NCI-H146 treated with DMSO at 0.1 percent for 48 hours (cell line): ENCODE measurements at regions not wholly inside any gene's neighbourhood (a gene's known extent, or its start where the extent isn't known, plus 50 kb on each side); places are given as distances from the start of the nearest gene placed in this dataset.

Experiments
- DNase-seq: peaks from one replicate; lab custom pipeline; 2025; ENCODE audit not compliant: unreplicated experiment; lab: John Stamatoyannopoulos, UW

- no peak for DNase-seq
Observed at GRCh38 chr12:61846765-61847164, 413.4 kb upstream of the USP15 start.

- DNase-seq: no peak
Observed at GRCh38 chr12:61848893-61849292, 411.3 kb upstream of the USP15 start.

- DNase-seq: no peak
Observed at GRCh38 chr12:61853945-61854344, 406.3 kb upstream of the USP15 start.

GRCh38 chr12:61854902-61855301, 405.3 kb upstream of the USP15 start:
- DNase-seq: no peak

GRCh38 chr12:61857968-61858367, 402.2 kb upstream of the USP15 start:
- no peak for DNase-seq

- DNase-seq: no peak
Observed at GRCh38 chr12:61860451-61860850, 399.8 kb upstream of the USP15 start.

- DNase-seq: no peak
Observed at GRCh38 chr12:61862986-61863385, 397.2 kb upstream of the USP15 start.

GRCh38 chr12:61863811-61864210, 396.4 kb upstream of the USP15 start:
- no peak for DNase-seq

- no peak for DNase-seq
Observed at GRCh38 chr12:61869796-61870195, 390.4 kb upstream of the USP15 start.

GRCh38 chr12:61870658-61871484, 389.3 kb upstream of the USP15 start:
- DNase-seq: no peak

GRCh38 chr12:61871485-61871810, 388.8 kb upstream of the USP15 start:
- DNase-seq: no peak

GRCh38 chr12:61879229-61879628, 381.0 kb upstream of the USP15 start:
- no peak for DNase-seq

GRCh38 chr12:61880186-61880585, 380.0 kb upstream of the USP15 start:
- no peak for DNase-seq

- no peak for DNase-seq
Observed at GRCh38 chr12:61891632-61892031, 368.6 kb upstream of the USP15 start.

GRCh38 chr12:61894168-61894567, 366.0 kb upstream of the USP15 start:
- no peak for DNase-seq

- DNase-seq: no peak
Observed at GRCh38 chr12:61896436-61896835, 363.8 kb upstream of the USP15 start.

- DNase-seq: no peak
Observed at GRCh38 chr12:61902403-61902802, 357.8 kb upstream of the USP15 start.

- no peak for DNase-seq
Observed at GRCh38 chr12:61911113-61911512, 349.1 kb upstream of the USP15 start.

GRCh38 chr12:61915420-61915819, 344.8 kb upstream of the USP15 start:
- no peak for DNase-seq

- DNase-seq: no peak
Observed at GRCh38 chr12:61916831-61917230, 343.4 kb upstream of the USP15 start.

- DNase-seq: no peak
Observed at GRCh38 chr12:61919686-61920085, 340.5 kb upstream of the USP15 start.

GRCh38 chr12:61920230-61920629, 340.0 kb upstream of the USP15 start:
- no peak for DNase-seq

GRCh38 chr12:61923152-61923551, 337.1 kb upstream of the USP15 start:
- no peak for DNase-seq
